Kasumi-1 (cell line): ENCODE measurements at regions not wholly inside any gene's neighbourhood (a gene's known extent, or its start where the extent isn't known, plus 50 kb on each side); places are given as distances from the start of the nearest gene placed in this dataset.
"Not testable (repeated sequence)": the region's sequence is repeated elsewhere in the genome, so short reads cannot be mapped to it uniquely, and the experiment has no call there.

Experiments
- DNase-seq, 2 experiments: peaks; one replicate each; lab custom pipeline; 2025; lab: John Stamatoyannopoulos, UW

- DNase-seq, result no peak
Observed at GRCh38 chr1:182229451-182229850, 162.1 kb downstream of the GLUL start.

- no peak for DNase-seq
Observed at GRCh38 chr1:182227864-182228547, 163.6 kb downstream of the GLUL start.

- no peak for DNase-seq
Observed at GRCh38 chr1:182226618-182227017, 165.0 kb downstream of the GLUL start.

DNA sequence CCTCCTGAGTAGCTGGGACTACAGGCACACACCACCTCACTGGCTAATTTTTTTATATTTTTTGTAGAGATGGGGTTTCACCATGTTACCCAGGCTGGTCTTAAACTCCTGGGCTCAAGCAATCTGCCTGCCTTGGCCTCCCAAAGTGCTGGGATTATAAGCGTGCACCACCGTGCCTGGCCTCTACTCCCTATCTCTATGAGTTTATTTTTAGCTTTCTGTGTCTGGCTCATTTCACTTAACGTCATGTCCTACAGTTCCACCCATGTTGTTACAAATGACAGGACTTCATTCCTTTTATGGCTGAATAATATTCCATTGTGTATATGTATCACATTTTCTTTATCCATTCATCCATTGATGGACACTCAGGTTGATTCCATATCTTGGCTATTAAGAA, 164.2 kb upstream of the ZNF648 start:
- not testable (repeated sequence) for DNase-seq

- not testable (repeated sequence) for DNase-seq
Observed at GRCh38 chr1:182221990-182222389, 160.5 kb upstream of the ZNF648 start.

- DNase-seq, result not testable (repeated sequence)
Observed at GRCh38 chr1:182221367-182221766, 159.9 kb upstream of the ZNF648 start.

GRCh38 chr1:182217967-182218366, 156.5 kb upstream of the ZNF648 start:
- DNase-seq, result no peak

GRCh38 chr1:182217071-182217470, 155.6 kb upstream of the ZNF648 start:
- no peak for DNase-seq

- no peak for DNase-seq
Observed at GRCh38 chr1:182215764-182216163, 154.3 kb upstream of the ZNF648 start.

GRCh38 chr1:182213163-182213562, 151.7 kb upstream of the ZNF648 start:
- DNase-seq, result peak; percentile 25 to 26

- DNase-seq, result no peak
Observed at GRCh38 chr1:182211386-182211785, 149.9 kb upstream of the ZNF648 start.

DNA sequence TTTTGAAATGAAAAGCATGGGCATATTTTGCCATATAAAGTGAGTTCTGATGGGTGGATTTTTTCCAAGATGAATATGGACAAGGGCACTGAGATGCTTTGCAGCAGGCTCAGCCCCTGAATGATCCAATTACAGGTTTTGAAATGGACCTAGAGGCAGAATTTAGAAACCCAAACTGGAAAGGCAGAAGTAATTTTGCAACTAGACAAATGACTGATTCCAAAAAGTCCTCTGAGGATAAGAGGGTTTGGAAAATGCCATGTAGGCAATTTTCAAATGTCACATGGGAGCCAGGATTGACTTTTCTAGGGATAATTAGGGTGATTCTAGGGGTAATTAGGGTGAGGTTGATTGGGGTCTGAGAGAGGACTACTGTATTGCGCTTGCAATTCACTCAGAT, 148.9 kb upstream of the ZNF648 start:
- DNase-seq, result no peak

DNA sequence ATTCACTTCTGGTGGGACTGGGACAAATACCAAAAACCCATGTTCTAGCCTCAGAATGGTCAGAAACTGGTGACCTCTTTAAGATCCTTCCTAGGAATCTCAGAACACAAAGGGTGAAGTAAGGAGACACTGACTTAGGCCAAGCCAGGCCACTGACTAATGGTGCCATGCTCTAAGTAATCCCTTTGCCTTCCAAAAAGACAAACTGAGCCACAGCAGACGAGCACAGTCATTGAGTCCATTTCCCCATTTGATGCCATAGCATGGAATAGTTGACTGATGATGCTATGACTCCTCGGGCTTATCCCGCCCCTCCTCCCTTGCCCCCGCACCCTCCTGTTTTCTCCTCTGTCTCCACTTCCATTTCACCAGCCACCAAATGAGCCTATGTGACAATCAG, 145.8 kb upstream of the ZNF648 start:
- no peak for DNase-seq

DNA sequence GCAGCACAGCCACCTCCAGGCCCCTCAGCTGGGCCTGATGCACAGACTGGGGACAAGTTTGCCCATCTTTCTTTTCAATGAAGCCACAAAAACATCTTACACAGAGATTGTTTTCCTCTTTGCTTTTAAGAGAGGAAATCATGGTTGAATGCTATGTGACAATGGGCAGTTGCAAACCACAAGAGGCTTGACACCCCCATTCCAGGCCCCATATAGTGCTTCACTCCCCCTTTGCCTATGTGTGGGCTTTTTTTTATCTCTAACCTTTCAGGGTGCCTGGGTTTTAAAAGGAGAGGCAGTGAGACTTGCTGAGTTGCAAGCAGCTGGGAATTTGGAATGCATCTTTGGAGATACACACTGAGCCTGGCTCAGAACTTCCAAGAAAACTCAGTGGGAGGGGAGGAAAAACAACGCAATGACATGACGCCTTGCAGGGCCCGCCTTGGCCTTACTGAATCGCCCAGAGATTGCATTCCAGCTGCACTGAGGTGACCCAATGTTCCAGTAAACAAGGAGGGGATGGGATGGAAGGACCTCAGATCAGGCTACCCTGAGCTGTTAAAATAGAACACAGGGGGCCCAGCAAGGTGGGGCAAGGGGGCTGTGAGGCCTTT, 145.2 kb upstream of the ZNF648 start:
- DNase-seq, result peak; percentile 8 to 19

GRCh38 chr1:182205351-182206022, 144.0 kb upstream of the ZNF648 start:
- no peak for DNase-seq

DNA sequence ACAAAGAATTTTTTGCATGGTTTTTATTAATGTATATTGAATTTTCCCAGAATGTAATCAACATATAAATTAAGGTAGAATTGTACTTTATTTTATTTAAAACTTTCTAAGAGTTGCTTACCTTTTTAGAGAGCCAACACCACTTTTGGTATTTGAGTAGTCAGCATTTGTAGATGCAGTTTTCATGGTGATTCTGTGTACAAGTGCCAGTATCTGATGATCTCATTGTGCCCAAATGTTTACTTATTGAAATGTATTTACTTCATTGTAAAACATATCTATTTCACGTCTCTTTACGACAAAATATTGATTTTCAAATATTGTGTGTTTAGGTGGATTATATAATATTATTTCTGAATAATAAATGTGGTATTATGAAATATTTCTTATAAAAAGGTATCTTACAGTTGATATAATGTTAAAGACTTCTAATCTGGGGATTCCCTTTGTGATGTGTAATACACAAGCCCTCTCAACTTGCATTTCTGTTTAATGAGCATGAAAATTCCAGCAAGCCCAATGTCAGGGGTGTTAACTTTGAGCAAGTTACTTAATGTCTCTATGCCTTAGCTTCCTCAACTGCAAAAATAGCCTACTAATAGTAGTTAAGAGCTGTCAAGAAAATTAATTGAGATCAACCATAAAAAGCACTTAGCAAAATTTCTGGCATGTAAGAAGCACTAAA, 141.8 kb upstream of the ZNF648 start:
- DNase-seq, result no peak

- not testable (repeated sequence) for DNase-seq
Observed at GRCh38 chr1:182201490-182201889, 140.0 kb upstream of the ZNF648 start.

DNA sequence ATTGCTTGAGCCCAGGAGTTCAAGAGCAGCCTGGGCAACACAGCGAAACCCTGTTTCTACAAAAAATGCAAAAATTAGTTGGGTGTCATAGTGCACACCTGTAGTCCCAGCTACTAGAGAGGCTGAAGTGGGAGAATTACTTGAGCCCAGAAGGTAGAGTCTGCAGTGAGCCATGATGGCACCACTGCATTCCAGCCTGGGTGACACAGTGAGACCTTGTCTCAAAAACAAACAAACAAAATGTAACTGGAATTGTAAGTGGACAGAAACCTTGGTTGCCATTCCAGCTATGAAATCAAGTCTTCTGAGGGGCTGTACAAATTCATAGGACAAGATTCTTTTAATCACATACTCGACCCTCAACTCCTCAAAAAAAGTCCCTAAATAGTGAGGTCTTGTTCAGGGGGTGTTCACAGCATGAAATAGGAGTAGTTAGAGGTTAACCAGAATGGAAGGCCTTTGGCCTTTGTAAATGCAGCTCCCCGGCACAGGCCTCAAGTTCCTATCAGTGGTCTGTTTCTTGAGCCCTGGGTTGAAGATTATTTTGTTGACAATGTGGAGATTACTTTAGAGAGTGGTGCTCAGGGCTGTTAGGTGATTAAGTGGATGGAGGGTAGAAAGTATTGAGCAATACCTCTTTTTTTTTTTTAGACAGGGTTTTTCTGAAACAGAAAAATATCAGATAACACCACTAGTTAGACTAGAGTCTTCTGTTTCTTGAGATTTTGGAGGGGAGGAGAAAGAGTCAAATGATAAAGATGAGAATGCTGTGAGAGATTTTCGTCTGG, 138.7 kb upstream of the ZNF648 start:
- no peak for DNase-seq

- peak in 1 of 2 experiments; percentile 8 for DNase-seq
Observed at GRCh38 chr1:182198006-182198605, 136.6 kb upstream of the ZNF648 start.

GRCh38 chr1:182196897-182197870, 135.7 kb upstream of the ZNF648 start:
- DNase-seq, result no peak
